Liver (tissue), 8 donors: ENCODE measurements at regions not wholly inside any gene's neighbourhood (a gene's known extent, or its start where the extent isn't known, plus 50 kb on each side); places are given as distances from the start of the nearest gene placed in this dataset.

Experiments
- DNase-seq: peaks from one replicate; pipeline ENCODE4 v3.0.0-alpha.2; 2017; ENCODE audit warnings: low spot score
- H3K27ac ChIP-seq, 2 donors: one replicate each; pipeline ENCODE4 v1.7.0; 2013; ENCODE audit warnings: inconsistent platforms in 2 of 2, low read length in 2 of 2, control low read depth in 1 of 2, low read depth in 1 of 2, mild to moderate bottlenecking in 1 of 2
- H3K27me3 ChIP-seq, 4 donors: one replicate each; pipeline versions ENCODE4 v1.6.1 to v1.7.0; 2013; ENCODE audit warnings: low read length in 3 of 4, inconsistent platforms in 1 of 4, mild to moderate bottlenecking in 1 of 4, moderate library complexity in 1 of 4; ENCODE audit not compliant: control insufficient read depth in 4 of 4, insufficient read depth in 4 of 4
- H3K36me3 ChIP-seq, 4 donors: one replicate each; pipeline versions ENCODE4 v1.6.1 to v1.7.0; 2013; ENCODE audit warnings: low read length in 3 of 4, mild to moderate bottlenecking in 3 of 4, low read depth in 1 of 4, moderate library complexity in 1 of 4; ENCODE audit not compliant: control insufficient read depth in 4 of 4, insufficient read depth in 3 of 4
- H3K4me1 ChIP-seq, 4 donors: one replicate each; pipeline versions ENCODE4 v1.6.1 to v1.7.0; 2013; ENCODE audit warnings: low read length in 3 of 4, mild to moderate bottlenecking in 3 of 4, moderate library complexity in 1 of 4; ENCODE audit not compliant: control insufficient read depth in 4 of 4, insufficient read depth in 4 of 4
- H3K4me3 ChIP-seq, 3 donors: one replicate each; pipeline versions ENCODE4 v1.6.1 to v1.7.0; 2013; ENCODE audit warnings: low read length in 3 of 3, control low read depth in 1 of 3, low read depth in 1 of 3, mild to moderate bottlenecking in 1 of 3
- H3K9ac ChIP-seq, 2 donors: one replicate each; pipeline ENCODE4 v1.7.0; 2013; ENCODE audit warnings: low read length in 2 of 2, mild to moderate bottlenecking in 2 of 2, moderate library complexity in 2 of 2, control low read depth in 1 of 2, low read depth in 1 of 2
- H3K9me3 ChIP-seq, 4 donors: one replicate each; pipeline versions ENCODE4 v1.6.1 to v1.7.0; 2013; ENCODE audit warnings: low read length in 3 of 4; ENCODE audit not compliant: control insufficient read depth in 4 of 4
- ATF3 ChIP-seq: IDR thresholded peaks from 2 replicates; pipeline ENCODE4 v1.6.1; 2016; ENCODE audit warnings: antibody characterized with exemption
- CTCF ChIP-seq: fragments of 150-350 bp; IDR thresholded peaks from 2 replicates; pipeline ENCODE4 v1.5.1; 2017; ENCODE audit warnings: improper control_type of control experiment, low read depth, low read length; ENCODE audit not compliant: missing input control
- EGR1 ChIP-seq, 2 donors: IDR thresholded peaks; 2 replicates each; pipeline ENCODE4 v1.6.1; 2016 to 2018; ENCODE audit warnings: antibody characterized with exemption in 2 of 2, low read depth in 2 of 2
- FOXA1 ChIP-seq: IDR thresholded peaks from 2 replicates; pipeline ENCODE4 v1.6.1; 2016; ENCODE audit warnings: antibody characterized with exemption
- FOXA2 ChIP-seq: IDR thresholded peaks from 2 replicates; pipeline ENCODE4 v1.6.1; 2016; ENCODE audit warnings: antibody characterized with exemption
- GABPA ChIP-seq, 2 donors: IDR thresholded peaks in 1 of 2; conservative IDR thresholded peaks in 1 of 2; 2 replicates each; pipeline ENCODE4 v1.6.1; 2016; ENCODE audit warnings: antibody characterized with exemption in 2 of 2, mild to moderate bottlenecking in 1 of 2, moderate library complexity in 1 of 2
- HNF4A ChIP-seq, 2 donors: conservative IDR thresholded peaks; 2 replicates each; pipeline ENCODE4 v1.6.1; 2016; ENCODE audit warnings: antibody characterized with exemption in 2 of 2, mild to moderate bottlenecking in 2 of 2
- HNF4G ChIP-seq: IDR thresholded peaks from 2 replicates; pipeline ENCODE4 v1.6.1; 2016; ENCODE audit warnings: antibody characterized with exemption
- JUND ChIP-seq, 2 donors: IDR thresholded peaks; 2 replicates each; pipeline ENCODE4 v1.6.1; 2016; ENCODE audit warnings: antibody characterized with exemption in 2 of 2
- NR2F2 ChIP-seq: IDR thresholded peaks from 2 replicates; pipeline ENCODE4 v1.6.1; 2016; ENCODE audit warnings: antibody characterized with exemption
- RAD21 ChIP-seq, 2 donors: IDR thresholded peaks; 2 replicates each; pipeline ENCODE4 v1.6.1; 2016; ENCODE audit warnings: antibody characterized with exemption in 2 of 2, mild to moderate bottlenecking in 2 of 2
- RXRA ChIP-seq, 2 donors: IDR thresholded peaks; 2 replicates each; pipeline ENCODE4 v1.6.1; 2017 to 2018; ENCODE audit warnings: antibody characterized with exemption in 2 of 2, mild to moderate bottlenecking in 1 of 2
- SP1 ChIP-seq: IDR thresholded peaks from 2 replicates; pipeline ENCODE4 v1.6.1; 2018; ENCODE audit warnings: antibody characterized with exemption, mild to moderate bottlenecking
- TAF1 ChIP-seq: conservative IDR thresholded peaks from 2 replicates; pipeline ENCODE4 v1.6.1; 2016; ENCODE audit warnings: antibody characterized with exemption, mild to moderate bottlenecking
- YY1 ChIP-seq: IDR thresholded peaks from 2 replicates; pipeline ENCODE4 v1.6.1; 2016; ENCODE audit warnings: antibody characterized with exemption, mild to moderate bottlenecking
- WGBS: extraction: QIAGEN DNeasy Blood & Tissue Kit; methylation state at CpG from one replicate; pipeline ENCODE4 v1.1.7; 2013; 5-methylcytosine and 5-hydroxymethylcytosine counted together
- TF ChIP-seq, protein P1 (sequence below): IDR thresholded peaks from 2 replicates; pipeline ENCODE4 v1.6.1; 2016; ENCODE audit warnings: antibody characterized with exemption
- donor health status: healthy.
- donor health status: healthy.
- donor health status: healthy.
- donor health status: healthy.
- donor health status: healthy.

GRCh38 chr6:74199215-74199915, 503.4 kb downstream of the CD109 start (continued):
- no peak for TF ChIP-seq RAD21 (IDR thresholded peaks at IDR 0.05)

- DNase-seq = no peak
- H3K27ac ChIP-seq = no peak overlapping the region
- no peaks in the 10 kb centered on the region for H3K27me3 ChIP-seq
- no peaks in the 10 kb centered on the region for H3K36me3 ChIP-seq
- peaks cover 0 to 4% (median 0%) of the 10 kb centered on the region in 4 donors for H3K9me3 ChIP-seq
- TF ChIP-seq JUND (IDR thresholded peaks at IDR 0.05) (no peak), RAD21 (IDR thresholded peaks at IDR 0.05) (no peak), CTCF (no peak), HNF4A (conservative IDR thresholded peaks at IDR 0.05) (no peak), EGR1 (IDR thresholded peaks at IDR 0.05; ENCODE audit: low read depth in 2 of 2) (no peak), YY1 (no peak), ATF3 (no peak)
- H3K4me3 ChIP-seq = no peak overlapping the region
- no peaks in the 10 kb centered on the region for H3K4me1 ChIP-seq
- H3K9ac ChIP-seq = no peak overlapping the region
Observed at GRCh38 chr6:74197310-74197709, 501.3 kb downstream of the CD109 start.

DNA sequence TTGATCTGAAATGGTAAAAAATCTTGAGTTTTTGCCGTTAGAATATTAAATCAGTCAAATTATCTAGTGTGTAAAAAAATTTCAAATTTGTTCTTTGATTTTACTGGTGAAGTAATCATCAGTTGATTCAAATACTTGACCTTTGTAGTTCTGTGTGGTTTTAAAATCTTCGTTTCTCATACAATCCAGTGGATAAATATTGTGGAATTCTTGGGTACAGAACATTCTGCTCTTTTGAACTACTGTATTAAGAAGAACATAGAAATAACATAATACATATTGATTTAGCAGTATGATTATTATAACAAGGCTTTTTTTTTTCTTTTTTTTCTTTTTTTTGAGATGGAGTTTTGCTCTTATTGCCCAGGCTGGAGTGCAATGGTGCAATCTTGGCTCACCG, 491.8 kb downstream of the CD109 start:
- H3K27ac ChIP-seq = no peak overlapping the region
- 79% methylated on average over 3 of the region's 3 CpGs for WGBS
- no peak for TF ChIP-seq ATF3
- no peak for TF ChIP-seq CTCF
- TF ChIP-seq HNF4A (conservative IDR thresholded peaks at IDR 0.05) = no peak
- H3K36me3 ChIP-seq = no peaks in the 10 kb centered on the region
- H3K4me3 ChIP-seq = no peak overlapping the region
- DNase-seq = no peak
- no peaks in the 10 kb centered on the region for H3K9me3 ChIP-seq
- H3K27me3 ChIP-seq = no peaks in the 10 kb centered on the region
- no peak overlapping the region for H3K9ac ChIP-seq
- no peaks in the 10 kb centered on the region for H3K4me1 ChIP-seq

DNA sequence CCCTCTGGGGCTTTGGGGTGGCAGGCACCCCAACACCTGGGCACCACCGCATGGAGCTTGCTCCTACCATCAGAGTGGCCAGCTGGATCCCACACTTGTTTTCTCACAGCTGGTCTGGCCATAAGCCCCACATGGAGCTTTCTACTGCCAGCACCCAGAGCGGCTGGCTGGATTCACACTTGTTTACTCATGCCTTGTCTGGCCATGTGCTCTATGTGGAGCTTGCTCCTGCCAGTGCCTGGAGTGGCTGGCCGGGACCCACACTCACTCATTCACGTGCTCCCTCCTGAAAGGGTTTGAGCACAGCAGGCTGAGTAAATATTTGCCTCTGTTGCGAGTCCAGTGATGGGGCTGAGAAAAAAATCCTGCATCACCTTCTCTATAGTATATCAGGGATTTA, 487.0 kb downstream of the CD109 start:
- no peak for TF ChIP-seq TAF1
- no peak for TF ChIP-seq EGR1 (IDR thresholded peaks at IDR 0.05; ENCODE audit: low read depth in 2 of 2)
- TF ChIP-seq ATF3 = no peak
- no peak for TF ChIP-seq RXRA (IDR thresholded peaks at IDR 0.05)
- TF ChIP-seq SP1 = no peak
- TF ChIP-seq, protein P1, sequence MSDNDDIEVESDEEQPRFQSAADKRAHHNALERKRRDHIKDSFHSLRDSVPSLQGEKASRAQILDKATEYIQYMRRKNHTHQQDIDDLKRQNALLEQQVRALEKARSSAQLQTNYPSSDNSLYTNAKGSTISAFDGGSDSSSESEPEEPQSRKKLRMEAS = no peak
- no peak for TF ChIP-seq NR2F2
- no peak for TF ChIP-seq FOXA1
- TF ChIP-seq CTCF = no peak
- TF ChIP-seq RAD21 (IDR thresholded peaks at IDR 0.05) = no peak
- no peak for TF ChIP-seq JUND (IDR thresholded peaks at IDR 0.05)
- TF ChIP-seq HNF4A (conservative IDR thresholded peaks at IDR 0.05) = no peak
- no peak for TF ChIP-seq YY1
- no peak for TF ChIP-seq HNF4G
- TF ChIP-seq FOXA2 = no peak
- TF ChIP-seq GABPA (IDR thresholded peaks at IDR 0.05 in 1 of 2, conservative IDR thresholded peaks at IDR 0.05 in 1 of 2) = no peak
- H3K36me3 ChIP-seq = no peaks in the 10 kb centered on the region
- no peaks in the 10 kb centered on the region for H3K27me3 ChIP-seq
- H3K9ac ChIP-seq = no peak overlapping the region
- no peak overlapping the region for H3K4me3 ChIP-seq
- no peak overlapping the region for H3K27ac ChIP-seq
- WGBS = 37% methylated on average over 5 of the region's 5 CpGs
- no peaks in the 10 kb centered on the region for H3K9me3 ChIP-seq
- H3K4me1 ChIP-seq = no peaks in the 10 kb centered on the region
- no peak for DNase-seq
